AG10803 (cell line): ENCODE measurements at regions not wholly inside any gene's neighbourhood (a gene's known extent, or its start where the extent isn't known, plus 50 kb on each side); places are given as distances from the start of the nearest gene placed in this dataset.

ENCODE experiments used
- DNase-seq: peaks from one replicate; pipeline ENCODE4 v3.0.0; 2010; ENCODE audit warnings: low read depth
- H3K4me3 ChIP-seq: 2 replicates; pipeline ENCODE4 v1.5.1; 2011; ENCODE audit warnings: mild to moderate bottlenecking, low read length, control low read depth
- TF ChIP-seq, protein P1 (sequence below): conservative IDR thresholded peaks from 2 replicates; pipeline ENCODE4 v1.5.1; 2011; ENCODE audit warnings: mild to moderate bottlenecking, low read length, control low read depth, inconsistent platforms

GRCh38 chr11:69348414-69349235, 54.7 kb downstream of the MYEOV start:
- TF ChIP-seq, protein P1, sequence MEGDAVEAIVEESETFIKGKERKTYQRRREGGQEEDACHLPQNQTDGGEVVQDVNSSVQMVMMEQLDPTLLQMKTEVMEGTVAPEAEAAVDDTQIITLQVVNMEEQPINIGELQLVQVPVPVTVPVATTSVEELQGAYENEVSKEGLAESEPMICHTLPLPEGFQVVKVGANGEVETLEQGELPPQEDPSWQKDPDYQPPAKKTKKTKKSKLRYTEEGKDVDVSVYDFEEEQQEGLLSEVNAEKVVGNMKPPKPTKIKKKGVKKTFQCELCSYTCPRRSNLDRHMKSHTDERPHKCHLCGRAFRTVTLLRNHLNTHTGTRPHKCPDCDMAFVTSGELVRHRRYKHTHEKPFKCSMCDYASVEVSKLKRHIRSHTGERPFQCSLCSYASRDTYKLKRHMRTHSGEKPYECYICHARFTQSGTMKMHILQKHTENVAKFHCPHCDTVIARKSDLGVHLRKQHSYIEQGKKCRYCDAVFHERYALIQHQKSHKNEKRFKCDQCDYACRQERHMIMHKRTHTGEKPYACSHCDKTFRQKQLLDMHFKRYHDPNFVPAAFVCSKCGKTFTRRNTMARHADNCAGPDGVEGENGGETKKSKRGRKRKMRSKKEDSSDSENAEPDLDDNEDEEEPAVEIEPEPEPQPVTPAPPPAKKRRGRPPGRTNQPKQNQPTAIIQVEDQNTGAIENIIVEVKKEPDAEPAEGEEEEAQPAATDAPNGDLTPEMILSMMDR: no peak
- DNase-seq: no peak
- no peak overlapping the region for H3K4me3 ChIP-seq

DNA sequence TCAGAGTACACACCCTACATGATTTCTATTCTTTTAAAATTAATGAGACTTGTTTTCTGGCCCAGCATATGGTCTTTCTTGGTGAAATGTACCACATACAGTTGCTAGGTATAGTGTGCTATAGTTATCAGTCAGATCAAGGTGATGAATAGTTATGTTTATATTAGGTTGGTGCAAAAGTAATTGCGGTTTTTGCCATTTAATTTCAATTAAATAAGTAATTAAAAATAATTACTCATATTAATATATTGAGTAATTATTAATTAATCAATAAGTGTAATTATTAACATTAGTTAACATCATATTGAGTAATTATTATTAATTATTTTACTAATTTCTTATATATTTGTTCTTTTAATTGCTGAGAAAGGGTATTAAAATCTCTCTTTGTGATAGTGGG, 56.1 kb downstream of the MYEOV start:
- no peak for DNase-seq
- no peak overlapping the region for H3K4me3 ChIP-seq
- TF ChIP-seq, protein P1: no peak

- no peak overlapping the region for H3K4me3 ChIP-seq
These were observed 56.6 kb downstream of the MYEOV start for GRCh38 chr11:69350596-69350995.

DNA sequence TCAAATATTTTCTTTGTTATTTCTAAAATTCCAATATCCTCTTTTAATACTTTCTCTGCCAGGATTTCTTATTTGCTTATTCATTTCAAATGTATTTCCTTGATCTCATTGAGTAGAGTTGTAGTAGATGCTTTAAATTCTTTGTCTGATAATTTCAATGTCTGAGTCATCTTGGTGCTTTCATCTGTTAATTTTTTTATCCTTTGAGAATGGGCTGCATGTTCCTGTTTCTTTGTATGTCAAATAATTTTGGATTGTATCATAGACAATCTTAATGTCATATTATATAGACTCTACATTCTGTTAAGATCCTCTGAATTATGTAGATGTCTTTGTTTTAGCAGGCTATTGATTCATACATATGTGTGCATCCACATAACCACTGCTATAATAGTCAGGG, 57.5 kb downstream of the MYEOV start:
- H3K4me3 ChIP-seq: no peak overlapping the region
- TF ChIP-seq, protein P1: no peak
- peak; percentile 82 for DNase-seq

More at GRCh38 chr11:69350596-69350995, 56.6 kb downstream of the MYEOV start:
- no peak for DNase-seq
- TF ChIP-seq, protein P1: no peak

DNA sequence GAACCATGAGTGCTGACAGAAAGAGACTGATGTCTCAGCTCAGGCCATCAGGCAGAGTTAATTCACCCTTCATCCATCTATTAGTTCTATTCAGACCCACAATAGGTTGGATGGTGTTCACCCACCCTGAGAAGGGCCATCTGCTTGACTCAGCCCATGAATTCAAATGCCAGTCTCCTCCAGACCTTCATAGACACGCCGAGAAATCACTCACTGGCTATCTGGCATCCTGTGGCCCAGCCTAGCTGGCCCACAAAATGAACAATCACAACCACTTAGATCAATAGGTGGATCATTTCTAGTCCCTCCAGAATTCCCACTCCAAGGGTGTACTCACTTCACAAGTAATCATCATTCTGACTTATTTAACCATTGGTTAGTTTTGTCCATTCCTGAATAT, 58.2 kb downstream of the MYEOV start:
- no peak overlapping the region for H3K4me3 ChIP-seq
- TF ChIP-seq, protein P1: no peak
- DNase-seq: peak; percentile 6

DNA sequence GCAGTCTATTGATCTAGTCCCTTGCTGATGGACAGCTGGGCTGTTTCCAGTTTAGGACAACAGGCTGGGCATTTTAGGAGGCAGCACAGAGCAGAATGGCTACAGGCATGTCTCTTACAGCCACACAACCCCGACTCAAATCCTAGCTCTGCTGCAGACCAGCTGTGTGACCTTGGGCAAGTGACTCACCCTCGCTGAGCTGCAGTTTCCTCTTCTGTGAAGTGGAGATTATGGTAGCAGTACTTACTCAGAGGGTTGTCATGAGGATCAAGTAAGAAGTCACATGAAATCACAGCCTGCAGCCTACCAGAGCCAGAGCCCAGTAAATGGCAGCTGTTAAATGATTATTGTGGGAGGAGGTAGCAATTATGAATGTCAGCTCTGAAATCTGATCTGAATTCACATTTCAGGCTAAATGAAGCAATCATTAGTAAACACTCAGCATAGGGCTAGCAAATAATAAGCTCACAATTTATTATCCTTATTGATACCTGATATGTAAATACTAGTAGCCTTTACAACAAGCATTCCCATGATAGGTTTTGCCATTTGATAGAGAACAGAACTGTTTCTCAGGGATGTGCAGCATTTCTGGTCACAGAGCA, 58.9 kb downstream of the MYEOV start:
- TF ChIP-seq, protein P1: no peak
- peak; percentile 89 for DNase-seq
- H3K4me3 ChIP-seq: no peak overlapping the region
